H9 (cell line): ENCODE measurements at regions not wholly inside any gene's neighbourhood (a gene's known extent, or its start where the extent isn't known, plus 50 kb on each side); places are given as distances from the start of the nearest gene placed in this dataset.

Experiments
- DNase-seq: peaks from one replicate; pipeline ENCODE4 v3.0.0-alpha.2; 2017
- H2AFZ ChIP-seq: one replicate; pipeline ENCODE4 v1.6.1; 2013; ENCODE audit warnings: mild to moderate bottlenecking, low read length, control low read depth, moderate library complexity
- H2AK5ac ChIP-seq: 2 replicates; pipeline ENCODE4 v1.6.1; 2013; ENCODE audit warnings: low read length, control low read depth, mixed read lengths; ENCODE audit not compliant: insufficient read length
- H2BK120ac ChIP-seq: one replicate; pipeline ENCODE4 v1.6.1; 2013; ENCODE audit warnings: low read depth, mild to moderate bottlenecking, low read length, control low read depth, inconsistent platforms; ENCODE audit not compliant: poor library complexity, severe bottlenecking
- H2BK12ac ChIP-seq: 2 replicates; pipeline ENCODE4 v1.6.1; 2013; ENCODE audit warnings: low read length, control low read depth, mixed read lengths, low read depth; ENCODE audit not compliant: insufficient read length
- H2BK15ac ChIP-seq: 2 replicates; pipeline ENCODE4 v1.6.1; 2013; ENCODE audit warnings: low read depth, low read length, control low read depth
- H2BK20ac ChIP-seq: one replicate; pipeline ENCODE4 v1.6.1; 2013; ENCODE audit warnings: low read depth, mild to moderate bottlenecking, low read length, control low read depth, inconsistent platforms; ENCODE audit not compliant: poor library complexity, severe bottlenecking
- H2BK5ac ChIP-seq: 2 replicates; pipeline ENCODE4 v1.6.1; 2013; ENCODE audit warnings: low read length, control low read depth, mixed read lengths; ENCODE audit not compliant: insufficient read length
- H3K14ac ChIP-seq: 2 replicates; pipeline ENCODE4 v1.6.1; 2013; ENCODE audit warnings: low read length, control low read depth; ENCODE audit not compliant: insufficient read depth
- H3K18ac ChIP-seq: 2 replicates; pipeline ENCODE4 v1.6.1; 2013; ENCODE audit warnings: low read depth, mild to moderate bottlenecking, mixed read lengths, low read length, control low read depth; ENCODE audit not compliant: insufficient read length
- H3K23ac ChIP-seq: 2 replicates; pipeline ENCODE4 v1.6.1; 2013; ENCODE audit warnings: low read length, control low read depth, mixed read lengths, low read depth; ENCODE audit not compliant: insufficient read length
- H3K23me2 ChIP-seq: 2 replicates; pipeline ENCODE4 v1.6.1; 2013; ENCODE audit warnings: low read depth, mild to moderate bottlenecking, mixed read lengths, low read length, control low read depth; ENCODE audit not compliant: insufficient read length, poor library complexity, severe bottlenecking
- H3K27ac ChIP-seq: 2 replicates; pipeline ENCODE4 v1.5.1; 2013; ENCODE audit warnings: low read length, control low read depth, mixed read lengths, low read depth; ENCODE audit not compliant: insufficient read length
- H3K27me3 ChIP-seq: 2 replicates; pipeline ENCODE4 v1.6.1; 2013; ENCODE audit warnings: low read length, control low read depth, inconsistent platforms; ENCODE audit not compliant: insufficient read depth
- H3K4ac ChIP-seq: 2 replicates; pipeline ENCODE4 v1.6.1; 2013; ENCODE audit warnings: low read depth, mild to moderate bottlenecking, control low read depth, inconsistent platforms, low read length, moderate library complexity
- H3K4me1 ChIP-seq: 2 replicates; pipeline ENCODE4 v1.6.1; 2013; ENCODE audit warnings: low read length, control low read depth, inconsistent platforms; ENCODE audit not compliant: insufficient read depth
- H3K4me2 ChIP-seq: 2 replicates; pipeline ENCODE4 v1.6.1; 2013; ENCODE audit warnings: low read length, control low read depth, mixed read lengths; ENCODE audit not compliant: insufficient read length, insufficient read depth
- H3K56ac ChIP-seq: 2 replicates; pipeline ENCODE4 v1.6.1; 2013; ENCODE audit warnings: low read depth, mild to moderate bottlenecking, mixed read lengths, low read length, control low read depth; ENCODE audit not compliant: insufficient read length
- H3K79me1 ChIP-seq: 2 replicates; pipeline ENCODE4 v1.6.1; 2013; ENCODE audit warnings: low read depth, mild to moderate bottlenecking, moderate library complexity, low read length, control low read depth, inconsistent platforms; ENCODE audit not compliant: insufficient read depth, poor library complexity, severe bottlenecking
- H3K79me2 ChIP-seq: 2 replicates; pipeline ENCODE4 v1.6.1; 2013; ENCODE audit warnings: low read length, control low read depth, inconsistent platforms; ENCODE audit not compliant: insufficient read depth
- H3K9ac ChIP-seq: 2 replicates; pipeline ENCODE4 v1.6.1; 2013; ENCODE audit warnings: low read length, control low read depth, mixed read lengths; ENCODE audit not compliant: insufficient read length; ENCODE audit errors: extremely low read depth
- H3K9me3 ChIP-seq: one replicate; pipeline ENCODE4 v1.6.1; 2013; ENCODE audit warnings: low read depth, low read length, inconsistent platforms; ENCODE audit not compliant: control insufficient read depth
- H3T11ph ChIP-seq: one replicate; pipeline ENCODE4 v1.6.1; 2013; ENCODE audit warnings: mild to moderate bottlenecking, low read length, control low read depth, inconsistent platforms
- H4K20me1 ChIP-seq: one replicate; pipeline ENCODE4 v1.6.1; 2013; ENCODE audit not compliant: control insufficient read depth, insufficient read length, insufficient read depth
- H4K5ac ChIP-seq: 2 replicates; pipeline ENCODE4 v1.6.1; 2013; ENCODE audit warnings: low read depth, mild to moderate bottlenecking, mixed read lengths, low read length, control low read depth; ENCODE audit not compliant: insufficient read length
- H4K8ac ChIP-seq: replicated peaks from 2 replicates; pipeline ENCODE4 v1.6.1; 2013; ENCODE audit warnings: low read length, control low read depth, mixed read lengths, low read depth; ENCODE audit not compliant: insufficient read length
- H4K91ac ChIP-seq: 2 replicates; pipeline ENCODE4 v1.6.1; 2013; ENCODE audit warnings: low read depth, mild to moderate bottlenecking, moderate library complexity, mixed read lengths, low read length, control low read depth; ENCODE audit not compliant: insufficient read length
- H3K27ac Mint-ChIP-seq, 3 experiments: 2 replicates in 2 of 3; 3 replicates in 1 of 3; pipeline ENCODE4 v1.8.0; 2020 to 2021; ENCODE audit warnings: mixed read lengths in 3 of 3, mild to moderate bottlenecking in 1 of 3, moderate library complexity in 1 of 3
- H3K27me3 Mint-ChIP-seq: 2 replicates; pipeline ENCODE4 v1.8.0; 2021; ENCODE audit warnings: low read depth, mild to moderate bottlenecking, moderate library complexity, mixed read lengths
- H3K36me3 Mint-ChIP-seq, 3 experiments: 2 replicates in 2 of 3; 3 replicates in 1 of 3; pipeline ENCODE4 v1.8.0; 2020 to 2021; ENCODE audit warnings: low read depth in 3 of 3, mixed read lengths in 3 of 3; ENCODE audit not compliant: insufficient read depth in 1 of 3
- H3K4me1 Mint-ChIP-seq, 2 experiments: 2 replicates each; pipeline ENCODE4 v1.8.0; 2020; ENCODE audit warnings: mixed read lengths in 2 of 2
- H3K4me3 Mint-ChIP-seq, 2 experiments: 2 replicates in 1 of 2; 3 replicates in 1 of 2; pipeline ENCODE4 v1.8.0; 2020 to 2021; ENCODE audit warnings: mild to moderate bottlenecking in 2 of 2, mixed read lengths in 2 of 2, moderate library complexity in 1 of 2
- H3K9me3 Mint-ChIP-seq, 2 experiments: 2 replicates in 1 of 2; 3 replicates in 1 of 2; pipeline ENCODE4 v1.8.0; 2020; ENCODE audit warnings: mild to moderate bottlenecking in 2 of 2, mixed read lengths in 2 of 2, moderate library complexity in 1 of 2
- WGBS: extraction: QIAGEN DNeasy Blood & Tissue Kit; methylation state at CpG from one replicate; pipeline ENCODE4 v1.1.7; 2013; ENCODE audit warnings: missing lambda C conversion rate, low lambda C conversion rate, mixed read lengths; ENCODE audit not compliant: insufficient read length; ENCODE audit errors: extremely low coverage; 5-methylcytosine and 5-hydroxymethylcytosine counted together
- TF ChIP-seq, protein P1 (sequence below): fragments of 200-600 bp; sonication (generic); conservative IDR thresholded peaks from 3 replicates; pipeline ENCODE4 v1.8.0; 2021; ENCODE audit warnings: antibody characterized with exemption, mild to moderate bottlenecking

- Histone ChIP-seq H3K4me2 (no peak overlapping the region), H3K4me1 (no peaks in the 10 kb centered on the region), H3K9ac (no peak overlapping the region), H2BK15ac (no peak overlapping the region), H2BK12ac (no peak overlapping the region), H4K91ac (no peak overlapping the region), H3K18ac (no peak overlapping the region), H2BK120ac (no peak overlapping the region), H3K23ac (no peak overlapping the region), H2AFZ (no peak overlapping the region), H3K79me2 (no peaks in the 10 kb centered on the region), H4K20me1 (no peaks in the 10 kb centered on the region), H3K56ac (no peak overlapping the region), H4K8ac (no peak overlapping the region), H2AK5ac (no peak overlapping the region), H4K5ac (no peak overlapping the region), H3K79me1 (no peaks in the 10 kb centered on the region), H2BK20ac (no peak overlapping the region), H2BK5ac (no peak overlapping the region), H3K23me2 (no peaks in the 10 kb centered on the region), H3K27me3 (no peaks in the 10 kb centered on the region), H3K27ac (no peak overlapping the region), H3T11ph (no peak overlapping the region), H3K4ac (no peak overlapping the region), H3K14ac (no peak overlapping the region), H3K9me3 (no peaks in the 10 kb centered on the region)
- Mint-ChIP-seq H3K27ac (no peak overlapping the region), H3K9me3 (peaks cover 1 to 2% of the 10 kb centered on the region in 2 experiments; a peak in 4 of 5 replicates), H3K36me3 (peaks cover 0 to 3% (median 0%) of the 10 kb centered on the region in 3 experiments; a peak in 3 of 7 replicates), H3K27me3 (no peaks in the 10 kb centered on the region), H3K4me1 (peaks cover 3% of the 10 kb centered on the region in 2 experiments; a peak in 2 of 4 replicates), H3K4me3 (no peak overlapping the region)
- no peak for DNase-seq
- WGBS: no CpG with 5 or more reads among the region's 1 CpG
- TF ChIP-seq, protein P1, sequence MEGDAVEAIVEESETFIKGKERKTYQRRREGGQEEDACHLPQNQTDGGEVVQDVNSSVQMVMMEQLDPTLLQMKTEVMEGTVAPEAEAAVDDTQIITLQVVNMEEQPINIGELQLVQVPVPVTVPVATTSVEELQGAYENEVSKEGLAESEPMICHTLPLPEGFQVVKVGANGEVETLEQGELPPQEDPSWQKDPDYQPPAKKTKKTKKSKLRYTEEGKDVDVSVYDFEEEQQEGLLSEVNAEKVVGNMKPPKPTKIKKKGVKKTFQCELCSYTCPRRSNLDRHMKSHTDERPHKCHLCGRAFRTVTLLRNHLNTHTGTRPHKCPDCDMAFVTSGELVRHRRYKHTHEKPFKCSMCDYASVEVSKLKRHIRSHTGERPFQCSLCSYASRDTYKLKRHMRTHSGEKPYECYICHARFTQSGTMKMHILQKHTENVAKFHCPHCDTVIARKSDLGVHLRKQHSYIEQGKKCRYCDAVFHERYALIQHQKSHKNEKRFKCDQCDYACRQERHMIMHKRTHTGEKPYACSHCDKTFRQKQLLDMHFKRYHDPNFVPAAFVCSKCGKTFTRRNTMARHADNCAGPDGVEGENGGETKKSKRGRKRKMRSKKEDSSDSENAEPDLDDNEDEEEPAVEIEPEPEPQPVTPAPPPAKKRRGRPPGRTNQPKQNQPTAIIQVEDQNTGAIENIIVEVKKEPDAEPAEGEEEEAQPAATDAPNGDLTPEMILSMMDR: no peak
These were observed 578.7 kb upstream of the SEL1L start for GRCh38 chr14:82112210-82112839.
